GM21825 (cell line): ENCODE measurements at regions not wholly inside any gene's neighbourhood (a gene's known extent, or its start where the extent isn't known, plus 50 kb on each side); places are given as distances from the start of the nearest gene placed in this dataset.
"Not testable (repeated sequence)": the region's sequence is repeated elsewhere in the genome, so short reads cannot be mapped to it uniquely, and the experiment has no call there.

Experiments used
- ATAC-seq: cut with Tn5 transposase; IDR thresholded peaks from one replicate; pipeline ENCODE4 v1.9.1; 2021; ENCODE audit warnings: mild to moderate bottlenecking, moderate library complexity; ENCODE audit not compliant: unreplicated experiment

- ATAC-seq = no peak
These were observed 154.2 kb upstream of the TSLP start for GRCh38 chr5:110917161-110917875.

GRCh38 chr5:110918683-110919082 lies 152.8 kb upstream of the TSLP start:
- ATAC-seq = no peak

GRCh38 chr5:110923971-110924370 lies 147.5 kb upstream of the TSLP start:
- ATAC-seq = no peak

GRCh38 chr5:110925398-110925797 lies 146.1 kb upstream of the TSLP start:
- ATAC-seq = no peak

- ATAC-seq = no peak
These were observed 145.6 kb upstream of the TSLP start for GRCh38 chr5:110925916-110926315.

- ATAC-seq = no peak
These were observed 138.6 kb upstream of the TSLP start for GRCh38 chr5:110932755-110933488.

- no peak for ATAC-seq
These were observed 131.4 kb upstream of the TSLP start for GRCh38 chr5:110940136-110940535.

GRCh38 chr5:110945874-110946436 lies 125.6 kb upstream of the TSLP start:
- no peak for ATAC-seq

- ATAC-seq = no peak
These were observed 120.1 kb upstream of the TSLP start for GRCh38 chr5:110951373-110951791.

GRCh38 chr5:110956280-110956912 lies 115.1 kb upstream of the TSLP start:
- ATAC-seq = no peak

GRCh38 chr5:110956913-110957813 lies 114.3 kb upstream of the TSLP start:
- no peak for ATAC-seq

- ATAC-seq = no peak
These were observed 113.6 kb upstream of the TSLP start for GRCh38 chr5:110957934-110958333.

- no peak for ATAC-seq
These were observed 108.0 kb upstream of the TSLP start for GRCh38 chr5:110963495-110963894.

- no peak for ATAC-seq
These were observed 105.5 kb upstream of the TSLP start for GRCh38 chr5:110965773-110966581.

- no peak for ATAC-seq
These were observed 103.1 kb upstream of the TSLP start for GRCh38 chr5:110968246-110969005.

- no peak for ATAC-seq
These were observed 102.0 kb upstream of the TSLP start for GRCh38 chr5:110969502-110969901.

GRCh38 chr5:110973510-110973909 lies 98.0 kb upstream of the TSLP start:
- no peak for ATAC-seq

- no peak for ATAC-seq
These were observed 93.6 kb upstream of the TSLP start for GRCh38 chr5:110977915-110978314.

- ATAC-seq = not testable (repeated sequence)
These were observed 85.6 kb upstream of the TSLP start for GRCh38 chr5:110985882-110986281.
